ENCODE measurements at regions not wholly inside any gene's neighbourhood (a gene's known extent, or its start where the extent isn't known, plus 50 kb on each side); places are given as distances from the start of the nearest gene placed in this dataset.

DNA sequence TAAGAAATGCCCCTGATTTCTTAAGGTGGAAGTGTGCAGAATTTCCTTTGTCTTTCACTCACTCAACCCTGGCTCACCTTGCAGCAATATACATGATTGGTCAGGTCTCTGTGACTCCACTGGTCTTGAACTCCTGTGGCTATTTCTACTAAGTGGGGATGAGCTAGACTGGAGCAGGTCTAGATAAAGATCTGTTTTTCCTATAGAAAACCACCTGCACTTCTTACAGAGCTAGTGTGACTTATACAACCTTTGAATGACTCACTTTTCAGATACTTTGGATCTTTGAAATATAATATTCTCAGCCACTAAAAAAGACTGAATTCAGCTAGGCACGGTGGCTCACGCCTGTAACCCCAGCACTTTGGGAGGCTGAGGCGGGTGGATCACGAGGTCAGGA is 98.5 kb upstream of the KCTD1 start:
- TF ChIP-seq, protein P1, sequence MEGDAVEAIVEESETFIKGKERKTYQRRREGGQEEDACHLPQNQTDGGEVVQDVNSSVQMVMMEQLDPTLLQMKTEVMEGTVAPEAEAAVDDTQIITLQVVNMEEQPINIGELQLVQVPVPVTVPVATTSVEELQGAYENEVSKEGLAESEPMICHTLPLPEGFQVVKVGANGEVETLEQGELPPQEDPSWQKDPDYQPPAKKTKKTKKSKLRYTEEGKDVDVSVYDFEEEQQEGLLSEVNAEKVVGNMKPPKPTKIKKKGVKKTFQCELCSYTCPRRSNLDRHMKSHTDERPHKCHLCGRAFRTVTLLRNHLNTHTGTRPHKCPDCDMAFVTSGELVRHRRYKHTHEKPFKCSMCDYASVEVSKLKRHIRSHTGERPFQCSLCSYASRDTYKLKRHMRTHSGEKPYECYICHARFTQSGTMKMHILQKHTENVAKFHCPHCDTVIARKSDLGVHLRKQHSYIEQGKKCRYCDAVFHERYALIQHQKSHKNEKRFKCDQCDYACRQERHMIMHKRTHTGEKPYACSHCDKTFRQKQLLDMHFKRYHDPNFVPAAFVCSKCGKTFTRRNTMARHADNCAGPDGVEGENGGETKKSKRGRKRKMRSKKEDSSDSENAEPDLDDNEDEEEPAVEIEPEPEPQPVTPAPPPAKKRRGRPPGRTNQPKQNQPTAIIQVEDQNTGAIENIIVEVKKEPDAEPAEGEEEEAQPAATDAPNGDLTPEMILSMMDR (IDR thresholded peaks at IDR 0.05), result no peak
- TF ChIP-seq POLR2A (IDR thresholded peaks at IDR 0.05) (no peak), POLR2AphosphoS5 (IDR thresholded peaks at IDR 0.05; ENCODE audit: insufficient read depth in 1 of 2, low read depth in 1 of 2) (no peak)
